Fibroblast of skin of left biceps (primary cell): ENCODE measurements at regions not wholly inside any gene's neighbourhood (a gene's known extent, or its start where the extent isn't known, plus 50 kb on each side); places are given as distances from the start of the nearest gene placed in this dataset.

ENCODE experiments used
- DNase-seq, 2 experiments: peaks; one replicate each; pipeline ENCODE4 v3.0.0-alpha.2; 2013; ENCODE audit warnings: low read depth in 2 of 2

DNA sequence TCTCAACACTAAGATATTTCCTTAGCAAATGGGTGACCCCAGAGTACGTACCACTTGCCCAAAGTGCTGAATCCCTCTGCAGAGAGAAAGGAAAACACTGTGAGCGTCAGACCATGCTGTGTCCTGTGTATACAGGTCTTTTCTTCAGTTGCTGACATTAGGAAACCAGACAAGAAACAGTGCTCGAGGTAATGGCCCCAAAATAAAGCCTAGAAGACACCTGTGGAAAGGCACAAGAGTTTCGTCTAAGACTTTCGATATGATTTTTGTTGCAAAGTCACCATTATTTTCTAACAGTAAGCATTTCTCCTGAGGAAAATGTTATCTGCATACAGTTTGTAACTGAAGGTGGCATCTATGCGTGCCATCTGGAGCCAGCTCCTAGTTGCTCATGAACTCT lies 62.0 kb upstream of the SIMC1 start:
- DNase-seq = no peak

- DNase-seq = no peak
These were observed 59.4 kb upstream of the SIMC1 start for GRCh38 chr5:176178789-176179188.

- DNase-seq = no peak
These were observed 57.9 kb upstream of the SIMC1 start for GRCh38 chr5:176180339-176180738.

- no peak for DNase-seq
These were observed 57.4 kb upstream of the SIMC1 start for GRCh38 chr5:176180781-176181180.

DNA sequence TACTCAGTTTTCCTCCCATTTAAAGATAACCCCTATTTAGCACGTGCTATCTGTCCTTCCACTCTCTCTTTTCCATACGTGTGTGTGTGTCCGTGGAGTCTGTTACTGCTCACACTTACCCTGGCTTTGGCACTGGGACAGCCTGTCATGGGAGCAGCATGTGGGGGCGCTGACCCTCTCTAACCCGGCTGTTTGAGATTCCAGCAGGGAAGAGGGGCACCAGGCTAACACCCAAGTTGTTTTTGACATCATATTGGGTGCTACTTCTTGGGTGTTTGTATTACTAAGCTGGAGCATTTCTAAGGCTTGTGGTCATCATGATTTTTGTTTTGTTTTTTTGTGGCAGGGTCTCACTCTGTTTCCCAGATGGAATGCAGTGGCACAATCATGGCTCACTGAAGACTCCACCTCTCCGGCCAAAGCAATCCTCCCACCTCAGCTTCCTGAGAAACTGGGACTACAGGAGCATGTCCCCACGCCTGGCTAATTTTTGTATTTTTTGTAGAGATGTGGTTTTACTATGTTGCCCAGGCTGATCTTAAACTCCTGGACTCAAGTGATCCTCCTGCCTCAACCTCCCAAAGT lies 56.9 kb upstream of the SIMC1 start:
- no peak for DNase-seq

DNA sequence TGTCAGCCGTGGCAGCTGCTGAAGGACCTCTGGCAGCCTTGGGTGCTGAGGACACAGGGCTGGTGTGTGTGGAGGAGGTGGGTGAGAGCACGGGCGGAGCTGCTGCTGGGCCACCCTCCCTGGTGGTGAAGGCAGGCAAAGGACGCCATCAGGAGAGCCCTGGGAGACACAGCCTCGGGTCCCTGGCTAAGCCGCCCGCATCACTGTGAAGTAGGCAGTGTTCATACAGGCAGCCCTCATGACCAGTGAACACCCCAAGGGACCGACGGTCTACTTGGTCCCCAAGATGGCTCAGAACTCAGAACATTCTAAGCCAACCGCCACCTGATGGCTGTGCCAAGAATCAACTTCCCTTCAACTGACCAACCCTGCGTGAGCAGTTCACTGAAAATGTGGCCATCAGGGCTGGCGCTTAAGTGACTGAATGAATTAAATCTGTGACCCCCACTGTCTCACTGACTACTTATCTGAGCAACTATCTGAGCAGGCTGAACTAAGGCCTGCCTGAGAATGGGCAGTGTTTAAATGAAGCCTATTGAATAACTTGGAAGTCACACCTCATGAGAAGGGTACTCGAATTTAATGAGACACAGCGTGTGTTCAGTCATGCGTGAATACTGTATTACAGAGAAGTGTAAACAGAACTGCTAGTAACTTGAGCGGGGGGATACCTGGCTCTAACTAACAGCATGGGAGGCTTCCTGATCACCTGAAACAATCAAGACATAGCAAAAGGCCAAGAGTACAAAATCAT lies 54.7 kb upstream of the SIMC1 start:
- DNase-seq = no peak

- DNase-seq = no peak
These were observed 53.6 kb upstream of the SIMC1 start for GRCh38 chr5:176184608-176185132.

GRCh38 chr5:176185133-176185733 lies 53.0 kb upstream of the SIMC1 start:
- DNase-seq = no peak

DNA sequence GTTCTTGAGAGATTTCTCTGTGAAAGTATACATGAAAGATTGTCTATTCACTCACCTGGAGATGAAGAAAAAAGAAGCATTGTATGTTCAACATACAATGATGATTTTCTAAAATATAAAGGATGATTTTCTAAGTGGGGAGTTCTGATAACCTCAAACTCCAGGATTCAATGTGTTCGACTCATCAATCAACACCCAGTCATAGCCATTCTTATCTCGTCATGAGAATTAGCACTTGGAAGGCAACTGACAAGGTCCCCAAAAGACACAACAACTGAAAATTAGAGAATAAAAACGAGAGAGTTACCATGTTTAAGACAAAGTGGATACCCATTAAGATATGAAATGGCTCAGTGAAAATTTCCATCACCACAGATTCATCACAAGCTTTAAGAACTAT lies 52.1 kb upstream of the SIMC1 start:
- no peak for DNase-seq

- DNase-seq = no peak
These were observed 50.8 kb upstream of the SIMC1 start for GRCh38 chr5:176187276-176188062.

DNA sequence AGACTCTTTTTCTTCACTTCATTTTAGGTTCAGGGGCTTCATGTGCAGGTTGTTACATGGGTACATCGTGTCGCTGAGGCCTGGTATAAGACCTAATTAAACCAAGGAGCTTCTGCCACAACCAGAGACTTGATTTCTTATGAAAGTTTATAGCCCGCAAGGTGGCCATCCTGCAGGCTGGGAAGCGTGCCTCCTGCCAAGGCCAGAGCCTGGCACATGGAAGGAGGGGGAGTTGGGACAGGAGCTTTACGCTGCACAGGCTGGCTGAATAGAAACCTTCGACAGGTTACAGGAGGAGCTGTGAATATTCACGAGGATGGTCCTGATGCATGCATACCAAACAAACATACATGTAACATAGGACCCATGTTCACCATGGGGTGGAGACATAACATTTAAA lies 50.1 kb upstream of the SIMC1 start:
- DNase-seq = no peak
